H1 (cell line): ENCODE measurements at regions not wholly inside any gene's neighbourhood (a gene's known extent, or its start where the extent isn't known, plus 50 kb on each side); places are given as distances from the start of the nearest gene placed in this dataset.

Experiments used
- CTCF ChIA-PET: fragments of 300-600 bp; sonication (Branson Sonifier 250); formaldehyde crosslinking; loops from one replicate; lab custom pipeline; 2021; ENCODE audit not compliant: partially characterized antibody; lab: Charles Lee
- POLR2A ChIA-PET: fragments of 300-600 bp; sonication (Branson Sonifier 250); formaldehyde crosslinking; loops from one replicate; lab custom pipeline; 2021; ENCODE audit warnings: inconsistent platforms; ENCODE audit not compliant: partially characterized antibody; lab: Charles Lee
- DNase-seq, 2 experiments: peaks; one replicate each; pipeline versions ENCODE4 v3.0.0 to v3.0.0-alpha.2; 2010 to 2022; ENCODE audit warnings: low spot score in 2 of 2, low read depth in 1 of 2, mixed read lengths in 1 of 2
- FAIRE-seq: peaks from 2 replicates; lab custom pipeline; 2011; peaks lifted over from hg19 to GRCh38; lab: Jason Lieb, UNC
- H2AFZ ChIP-seq: 2 replicates; pipeline ENCODE4 v1.8.1; 2012; ENCODE audit warnings: low read length, inconsistent platforms
- H2AK5ac ChIP-seq: 2 replicates; pipeline ENCODE4 v1.6.1; 2013; ENCODE audit warnings: low read depth, low read length
- H2BK120ac ChIP-seq: replicated peaks from 2 replicates; pipeline ENCODE3; 2013; ENCODE audit warnings: low read depth, low read length, inconsistent platforms
- H2BK12ac ChIP-seq: 2 replicates; pipeline ENCODE4 v1.6.1; 2013; ENCODE audit warnings: low read depth, low read length
- H2BK15ac ChIP-seq: 2 replicates; pipeline ENCODE4 v1.6.1; 2013; ENCODE audit warnings: low read length
- H2BK20ac ChIP-seq: 2 replicates; pipeline ENCODE4 v1.6.1; 2013; ENCODE audit warnings: low read length
- H2BK5ac ChIP-seq: 2 replicates; pipeline ENCODE4 v1.6.1; 2013; ENCODE audit warnings: low read depth, low read length
- H3K14ac ChIP-seq: 2 replicates; pipeline ENCODE4 v1.6.1; 2013; ENCODE audit warnings: inconsistent platforms; ENCODE audit not compliant: insufficient read length
- H3K18ac ChIP-seq: 2 replicates; pipeline ENCODE4 v1.6.1; 2013; ENCODE audit warnings: low read length; ENCODE audit errors: extremely low read depth
- H3K23ac ChIP-seq: 2 replicates; pipeline ENCODE4 v1.6.1; 2013; ENCODE audit warnings: inconsistent platforms; ENCODE audit not compliant: insufficient read length
- H3K23me2 ChIP-seq: 2 replicates; pipeline ENCODE4 v1.6.1; 2013; ENCODE audit warnings: low read depth, low read length
- H3K27ac ChIP-seq: 2 replicates; pipeline ENCODE4 v1.6.1; 2011; ENCODE audit warnings: low read depth, low read length, inconsistent platforms
- H3K27me3 ChIP-seq, 4 experiments: replicated peaks in 1 of 4; 1 replicate in 1 of 4; 2 replicates in 3 of 4; pipeline versions ENCODE4 v1.6.1 to v1.8.1; 2011 to 2013; ENCODE audit warnings: low read length in 3 of 4, mild to moderate bottlenecking in 3 of 4, inconsistent platforms in 2 of 4, mixed read lengths in 2 of 4, moderate library complexity in 1 of 4; ENCODE audit not compliant: control insufficient read depth in 3 of 4, insufficient read depth in 3 of 4; ENCODE audit errors: extremely low read depth in 1 of 4
- H3K36me3 ChIP-seq, 4 experiments: 2 replicates each; pipeline versions ENCODE4 v1.6.1 to v1.8.1; 2011 to 2013; ENCODE audit warnings: mild to moderate bottlenecking in 4 of 4, low read length in 3 of 4, moderate library complexity in 2 of 4, control low read depth in 1 of 4, inconsistent platforms in 1 of 4; ENCODE audit not compliant: insufficient read depth in 4 of 4, control insufficient read depth in 2 of 4
- H3K4ac ChIP-seq: replicated peaks from 2 replicates; pipeline ENCODE3; 2013; ENCODE audit warnings: low read length, low read depth, mixed read lengths, inconsistent platforms; ENCODE audit not compliant: insufficient read length
- H3K4me1 ChIP-seq, 4 experiments: replicated peaks in 1 of 4; 1 replicate in 1 of 4; 2 replicates in 3 of 4; pipeline versions ENCODE4 v1.6.1 to v1.8.1; 2011 to 2013; ENCODE audit warnings: low read length in 3 of 4, inconsistent platforms in 2 of 4, mixed read lengths in 1 of 4; ENCODE audit not compliant: insufficient read depth in 4 of 4, control insufficient read depth in 3 of 4
- H3K4me2 ChIP-seq, 2 experiments: 2 replicates each; pipeline versions ENCODE4 v1.6.1 to v1.8.1; 2011 to 2013; ENCODE audit warnings: low read depth in 2 of 2, low read length in 2 of 2, control low read depth in 1 of 2, inconsistent platforms in 1 of 2, mild to moderate bottlenecking in 1 of 2; ENCODE audit not compliant: insufficient read depth in 1 of 2
- H3K4me3 ChIP-seq, 4 experiments: fragments of 200-600, 300-600 bp in 1 of 4; sonication (generic), shearing (Covaris generic), sonication (Bioruptor Twin) in 1 of 4; 2 replicates each; pipeline versions ENCODE4 v1.5.1 to v1.8.1; 2011 to 2016; ENCODE audit warnings: low read length in 4 of 4, low read depth in 3 of 4, control low read depth in 2 of 4, inconsistent platforms in 2 of 4, mild to moderate bottlenecking in 2 of 4, mixed read lengths in 1 of 4, moderate library complexity in 1 of 4; ENCODE audit not compliant: insufficient read depth in 2 of 4; ENCODE audit errors: extremely low read depth in 1 of 4
- H3K56ac ChIP-seq: replicated peaks from 2 replicates; pipeline ENCODE3; 2013; ENCODE audit warnings: low read depth, mild to moderate bottlenecking, mixed read lengths, low read length, inconsistent platforms; ENCODE audit not compliant: insufficient read length
- H3K79me1 ChIP-seq: 2 replicates; pipeline ENCODE4 v1.6.1; 2013; ENCODE audit warnings: low read depth, low read length, control low read depth
- H3K79me2 ChIP-seq, 2 experiments: 2 replicates each; pipeline versions ENCODE4 v1.6.1 to v1.8.1; 2012 to 2013; ENCODE audit warnings: low read length in 2 of 2, mild to moderate bottlenecking in 2 of 2, inconsistent platforms in 1 of 2; ENCODE audit not compliant: insufficient read depth in 2 of 2, control insufficient read depth in 1 of 2
- H3K9ac ChIP-seq, 4 experiments: replicated peaks in 1 of 4; 1 replicate in 1 of 4; 2 replicates in 3 of 4; pipeline versions ENCODE4 v1.6.1 to v1.8.1; 2011 to 2013; ENCODE audit warnings: low read depth in 3 of 4, low read length in 3 of 4, control low read depth in 2 of 4, mild to moderate bottlenecking in 2 of 4, moderate library complexity in 2 of 4, inconsistent platforms in 1 of 4; ENCODE audit errors: extremely low read depth in 1 of 4
- H3K9me3 ChIP-seq, 2 experiments: 2 replicates each; pipeline versions ENCODE4 v1.6.1 to v1.8.1; 2012 to 2013; ENCODE audit warnings: mild to moderate bottlenecking in 2 of 2, moderate library complexity in 2 of 2, control low read depth in 1 of 2, inconsistent platforms in 1 of 2, low read depth in 1 of 2, low read length in 1 of 2, mixed read lengths in 1 of 2; ENCODE audit not compliant: insufficient read depth in 2 of 2
- H4K20me1 ChIP-seq, 2 experiments: replicated peaks in 1 of 2; 2 replicates each; pipeline versions ENCODE3 to v1.8.1; 2011 to 2013; ENCODE audit warnings: inconsistent platforms in 2 of 2, low read length in 2 of 2, mild to moderate bottlenecking in 1 of 2; ENCODE audit not compliant: insufficient read depth in 2 of 2, control insufficient read depth in 1 of 2
- H4K5ac ChIP-seq: 2 replicates; pipeline ENCODE4 v1.6.1; 2013; ENCODE audit warnings: low read length, low read depth, mixed read lengths, inconsistent platforms; ENCODE audit not compliant: insufficient read length
- H4K8ac ChIP-seq: 2 replicates; pipeline ENCODE4 v1.8.0; 2013; ENCODE audit warnings: mild to moderate bottlenecking, moderate library complexity, low read length, inconsistent platforms; ENCODE audit not compliant: insufficient read depth; ENCODE audit errors: extremely low read depth
- H4K91ac ChIP-seq: replicated peaks from 2 replicates; pipeline ENCODE3; 2013; ENCODE audit warnings: low read length, mixed read lengths, inconsistent platforms; ENCODE audit not compliant: insufficient read length
- BACH1 ChIP-seq: IDR thresholded peaks from 2 replicates; pipeline ENCODE4 v1.6.1; 2012; ENCODE audit warnings: low read length, improper control_type of control experiment
- CEBPB ChIP-seq: IDR thresholded peaks from 2 replicates; pipeline ENCODE4 v1.6.1; 2012; ENCODE audit warnings: low read depth, low read length
- TBP ChIP-seq: IDR thresholded peaks from 2 replicates; pipeline ENCODE4 v1.6.1; 2011; ENCODE audit warnings: low read depth, low read length, improper control_type of control experiment
- TEAD4 ChIP-seq: IDR thresholded peaks from 2 replicates; pipeline ENCODE4 v1.6.1; 2012; ENCODE audit warnings: low read depth, low read length, inconsistent platforms, mixed read lengths
- USF2 ChIP-seq: IDR thresholded peaks from 2 replicates; pipeline ENCODE4 v1.6.1; 2011; ENCODE audit warnings: low read length, improper control_type of control experiment
- WGBS, 2 experiments: shearing (Covaris generic) in 1 of 2; methylation state at CpG; one replicate each; pipeline versions ENCODE4 v1.1.6 to v1.1.7; 2013 to 2015; ENCODE audit warnings: low lambda C conversion rate in 2 of 2, mixed read lengths in 2 of 2, inconsistent platforms in 1 of 2, low coverage in 1 of 2, missing lambda C conversion rate in 1 of 2; ENCODE audit not compliant: insufficient replicate concordance in 2 of 2, insufficient coverage in 1 of 2, insufficient read length in 1 of 2; ENCODE audit errors: extremely low coverage in 1 of 2, missing lambda C conversion rate in 1 of 2; 5-methylcytosine and 5-hydroxymethylcytosine counted together

DNA sequence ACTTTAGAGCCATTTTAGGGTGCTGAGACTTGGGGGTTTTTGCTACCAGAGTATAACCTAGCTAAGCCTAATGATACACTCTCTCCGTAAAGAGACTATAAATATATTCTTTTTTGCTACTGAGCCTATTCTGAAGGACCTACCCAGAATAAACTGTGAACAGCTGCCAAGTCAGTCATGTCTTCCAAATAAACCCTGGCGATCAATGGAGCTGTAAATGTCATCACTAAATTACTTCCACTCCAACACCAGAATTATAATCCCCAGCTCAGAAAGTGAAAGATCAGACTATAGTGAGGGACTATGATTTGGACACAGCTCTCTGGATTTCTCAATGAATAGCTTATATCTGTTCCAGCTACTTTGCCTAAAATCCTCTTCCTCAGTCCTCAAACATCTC is 178.9 kb downstream of the METTL4 start:
- Histone ChIP-seq H3K27me3 (no peaks in the 10 kb centered on the region), H3K56ac (no peak overlapping the region), H3K4me2 (no peak overlapping the region), H3K36me3 (no peaks in the 10 kb centered on the region), H2BK12ac (no peak overlapping the region), H3K79me2 (no peaks in the 10 kb centered on the region), H3K14ac (no peak overlapping the region), H3K79me1 (no peaks in the 10 kb centered on the region), H2BK5ac (no peak overlapping the region), H2AK5ac (no peak overlapping the region), H4K91ac (no peak overlapping the region), H4K8ac (no peak overlapping the region), H2BK15ac (no peak overlapping the region), H3K27ac (no peak overlapping the region), H3K4me1 (no peaks in the 10 kb centered on the region), H3K23ac (no peak overlapping the region), H3K23me2 (no peaks in the 10 kb centered on the region), H3K18ac (no peak overlapping the region), H4K5ac (no peak overlapping the region), H4K20me1 (no peaks in the 10 kb centered on the region), H3K9me3 (peaks cover 0 to 2% of the 10 kb centered on the region in 2 experiments; a peak in 1 of 4 replicates), H3K4me3 (no peak overlapping the region), H3K4ac (no peak overlapping the region), H2BK20ac (no peak overlapping the region), H2BK120ac (no peak overlapping the region), H3K9ac (no peak overlapping the region), H2AFZ (no peak overlapping the region)
- TF ChIP-seq USF2 (no peak), CEBPB (no peak), TEAD4 (no peak), TBP (no peak), BACH1 (no peak)
- ChIA-PET POLR2A (no interaction called here), CTCF (interaction anchor here (0.9 kb wide), 1 partner anchor 156 kb away, joined by 3 read pairs; no protein-coding TSS in a partner anchor)
- DNase-seq (no peak), FAIRE-seq (no peak)
- 89% methylated on average over 2 of the region's 2 CpGs; no CpG with 5 or more reads in 1 of the 2 experiments for WGBS, 2 experiments
